ENCODE measurements at regions not wholly inside any gene's neighbourhood (a gene's known extent, or its start where the extent isn't known, plus 50 kb on each side); places are given as distances from the start of the nearest gene placed in this dataset.

GRCh38 chr2:42868096-42868495, 75.7 kb upstream of the HAAO start:
- DNase-seq (ENCODE audit: low read depth): no peak

GRCh38 chr2:42867093-42868065, 75.0 kb upstream of the HAAO start:
- DNase-seq (ENCODE audit: low read depth): no peak

- no peak for DNase-seq (ENCODE audit: low read depth)
Measured at GRCh38 chr2:42865884-42866881, 73.8 kb upstream of the HAAO start.

GRCh38 chr2:42864641-42865280, 72.4 kb upstream of the HAAO start:
- no peak for DNase-seq (ENCODE audit: low read depth)

GRCh38 chr2:42864222-42864621, 71.8 kb upstream of the HAAO start:
- DNase-seq (ENCODE audit: low read depth): no peak

GRCh38 chr2:42863751-42864150, 71.4 kb upstream of the HAAO start:
- DNase-seq (ENCODE audit: low read depth): no peak

GRCh38 chr2:42863320-42863719, 70.9 kb upstream of the HAAO start:
- DNase-seq (ENCODE audit: low read depth): no peak

GRCh38 chr2:42862669-42863185, 70.3 kb upstream of the HAAO start:
- no peak for DNase-seq (ENCODE audit: low read depth)

GRCh38 chr2:42861321-42861720, 68.9 kb upstream of the HAAO start:
- DNase-seq (ENCODE audit: low read depth): no peak

GRCh38 chr2:42860319-42861094, 68.1 kb upstream of the HAAO start:
- DNase-seq (ENCODE audit: low read depth): no peak

GRCh38 chr2:42859791-42860190, 67.4 kb upstream of the HAAO start:
- DNase-seq (ENCODE audit: low read depth): no peak

GRCh38 chr2:42859006-42859552, 66.7 kb upstream of the HAAO start:
- DNase-seq (ENCODE audit: low read depth): peak; percentile 52

- no peak for DNase-seq (ENCODE audit: low read depth)
Measured at GRCh38 chr2:42858140-42859005, 66.0 kb upstream of the HAAO start.

GRCh38 chr2:42856891-42857632, 64.7 kb upstream of the HAAO start:
- no peak for DNase-seq (ENCODE audit: low read depth)

- no peak for DNase-seq (ENCODE audit: low read depth)
Measured at GRCh38 chr2:42856106-42856860, 63.9 kb upstream of the HAAO start.

GRCh38 chr2:42855221-42855970, 63.0 kb upstream of the HAAO start:
- DNase-seq (ENCODE audit: low read depth): no peak

GRCh38 chr2:42854207-42854818, 61.9 kb upstream of the HAAO start:
- no peak for DNase-seq (ENCODE audit: low read depth)

All from CMK (cell line).